ENCODE measurements at regions not wholly inside any gene's neighbourhood (a gene's known extent, or its start where the extent isn't known, plus 50 kb on each side); places are given as distances from the start of the nearest gene placed in this dataset.

DNA sequence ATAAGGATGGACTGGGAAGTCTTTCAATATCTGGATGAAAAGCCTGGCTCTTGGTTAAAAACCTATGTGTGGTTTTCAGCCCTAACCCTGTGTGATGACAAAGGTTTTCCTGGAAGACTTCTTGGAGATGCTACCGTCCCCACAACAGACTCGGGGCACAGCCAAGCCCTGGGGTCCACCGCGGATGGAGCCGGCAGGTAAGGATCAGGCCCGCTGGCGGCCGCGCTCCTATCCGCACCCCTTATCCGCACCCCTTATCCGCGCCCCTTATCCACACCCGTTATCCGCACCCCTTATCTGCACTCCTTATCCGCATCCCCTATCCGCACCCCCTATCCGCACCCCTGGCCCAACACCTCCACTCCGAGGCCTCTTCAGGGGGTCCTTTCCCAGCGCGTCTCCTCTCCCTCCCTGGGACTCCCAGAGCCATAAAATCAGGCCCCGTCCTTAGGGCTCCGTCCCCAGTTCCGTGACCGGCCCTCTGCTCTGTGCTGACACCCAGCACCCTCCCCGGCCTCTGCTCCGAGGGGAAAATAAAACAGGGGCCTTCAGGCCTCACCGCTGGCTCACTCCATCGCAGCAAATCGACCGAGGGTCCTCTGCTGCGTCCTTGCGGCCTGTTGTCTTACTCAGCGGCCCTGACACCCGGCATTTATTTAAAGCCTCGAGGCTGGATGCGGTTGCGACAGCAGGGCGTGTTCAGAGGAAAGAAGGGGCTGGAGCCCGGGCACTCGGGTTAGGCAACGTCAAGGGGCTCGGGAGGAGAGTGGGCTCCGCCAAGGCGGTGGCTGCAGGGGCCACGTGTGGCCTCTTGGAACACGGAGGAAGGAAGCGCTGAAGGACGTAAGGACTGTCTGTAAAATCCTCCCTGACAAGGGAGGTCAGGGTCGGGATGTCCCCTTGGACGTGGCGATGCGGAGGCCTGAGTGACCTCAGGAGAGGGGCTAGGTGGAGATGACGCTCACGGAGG is 215.1 kb upstream of the ADARB2 start:
- TF ChIP-seq, protein P1, sequence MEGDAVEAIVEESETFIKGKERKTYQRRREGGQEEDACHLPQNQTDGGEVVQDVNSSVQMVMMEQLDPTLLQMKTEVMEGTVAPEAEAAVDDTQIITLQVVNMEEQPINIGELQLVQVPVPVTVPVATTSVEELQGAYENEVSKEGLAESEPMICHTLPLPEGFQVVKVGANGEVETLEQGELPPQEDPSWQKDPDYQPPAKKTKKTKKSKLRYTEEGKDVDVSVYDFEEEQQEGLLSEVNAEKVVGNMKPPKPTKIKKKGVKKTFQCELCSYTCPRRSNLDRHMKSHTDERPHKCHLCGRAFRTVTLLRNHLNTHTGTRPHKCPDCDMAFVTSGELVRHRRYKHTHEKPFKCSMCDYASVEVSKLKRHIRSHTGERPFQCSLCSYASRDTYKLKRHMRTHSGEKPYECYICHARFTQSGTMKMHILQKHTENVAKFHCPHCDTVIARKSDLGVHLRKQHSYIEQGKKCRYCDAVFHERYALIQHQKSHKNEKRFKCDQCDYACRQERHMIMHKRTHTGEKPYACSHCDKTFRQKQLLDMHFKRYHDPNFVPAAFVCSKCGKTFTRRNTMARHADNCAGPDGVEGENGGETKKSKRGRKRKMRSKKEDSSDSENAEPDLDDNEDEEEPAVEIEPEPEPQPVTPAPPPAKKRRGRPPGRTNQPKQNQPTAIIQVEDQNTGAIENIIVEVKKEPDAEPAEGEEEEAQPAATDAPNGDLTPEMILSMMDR (IDR thresholded peaks at IDR 0.05), result no peak
- no peak for TF ChIP-seq POLR2A (IDR thresholded peaks at IDR 0.05)
